ENCODE measurements at regions not wholly inside any gene's neighbourhood (a gene's known extent, or its start where the extent isn't known, plus 50 kb on each side); places are given as distances from the start of the nearest gene placed in this dataset.
A peak's percentile ranks its signal among the peaks of the same experiment; 100 is the strongest.

DNA sequence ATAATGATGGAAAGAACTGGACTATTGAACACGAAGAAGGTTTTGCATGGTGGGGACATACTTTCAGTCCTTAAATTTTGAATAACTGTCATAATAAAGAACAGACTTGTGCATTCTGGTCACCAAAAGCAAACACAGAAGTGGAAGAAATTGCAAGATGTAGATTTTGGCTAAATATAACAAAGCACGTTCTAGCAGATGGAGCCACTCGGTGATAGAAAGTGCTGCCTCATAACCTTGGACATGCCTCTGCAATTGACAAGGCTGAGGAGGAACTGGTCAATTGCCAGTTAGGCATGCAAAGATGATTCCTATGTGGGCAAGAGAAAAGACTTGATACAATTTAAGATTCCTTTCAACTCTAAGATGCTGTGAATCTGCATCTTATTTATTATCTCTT, 244.1 kb upstream of the ZC3H12C start:
- TF ChIP-seq CTCF (IDR thresholded peaks at IDR 0.05) (no peak), EZH2 (IDR thresholded peaks at IDR 0.05) (no peak), EZH2phosphoT487 (IDR thresholded peaks at IDR 0.05) (no peak)
- no peak overlapping the region for H3K27ac ChIP-seq
- H3K9me3 Mint-ChIP-seq, result no peaks in the 10 kb centered on the region
- no peak overlapping the region for H2AFZ ChIP-seq (replicated peaks)
- no peaks in the 10 kb centered on the region for H3K9me3 ChIP-seq (ENCODE audit: low read depth)
- no peaks in the 10 kb centered on the region for H3K36me3 ChIP-seq
- no peak overlapping the region for H3K4me3 Mint-ChIP-seq
- no peaks in the 10 kb centered on the region for H3K36me3 Mint-ChIP-seq
- DNase-seq (ENCODE audit: low spot score), result no peak
- H3K79me2 ChIP-seq (ENCODE audit: low read depth), result no peaks in the 10 kb centered on the region
- no peaks in the 10 kb centered on the region for H4K20me1 ChIP-seq (ENCODE audit: low read depth)
- no peaks in the 10 kb centered on the region for H3K4me1 ChIP-seq
- no peak overlapping the region for H3K4me3 ChIP-seq
- H3F3A ChIP-seq (ENCODE audit: low read depth), result no peaks in the 10 kb centered on the region
- no peak overlapping the region for H3K4me2 ChIP-seq
- H3K27ac Mint-ChIP-seq, result no peak overlapping the region
- no peaks in the 10 kb centered on the region for H3K27me3 ChIP-seq
- no peaks in the 10 kb centered on the region for H3K27me3 Mint-ChIP-seq (ENCODE audit: insufficient read depth, low read depth)
- no peak overlapping the region for H3K9ac ChIP-seq
- peaks cover 23% of the 10 kb centered on the region for H3K4me1 Mint-ChIP-seq

DNA sequence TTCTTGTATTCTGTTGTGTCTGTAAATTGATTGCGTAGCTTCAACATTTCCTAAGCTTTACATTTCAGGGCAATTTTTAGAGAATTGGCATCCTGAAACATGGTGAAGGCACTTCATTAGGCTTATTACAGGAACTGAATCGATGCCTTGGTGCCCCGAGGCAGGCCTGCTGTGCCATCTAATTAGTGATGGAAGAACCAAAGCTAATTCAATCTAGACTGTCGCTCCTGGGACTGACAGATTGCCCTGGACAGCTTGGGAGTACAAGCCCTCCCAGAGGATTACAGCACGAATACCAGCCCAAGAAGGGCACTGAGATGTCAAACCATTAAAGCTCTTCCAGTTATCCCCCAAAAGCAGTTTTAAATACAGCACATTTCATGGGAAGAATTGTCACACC, 243.2 kb upstream of the ZC3H12C start:
- no peak for TF ChIP-seq EZH2 (IDR thresholded peaks at IDR 0.05)
- TF ChIP-seq EZH2phosphoT487 (IDR thresholded peaks at IDR 0.05), result no peak
- no peak for TF ChIP-seq CTCF (IDR thresholded peaks at IDR 0.05)
- DNase-seq (ENCODE audit: low spot score), result peak; percentile 28
- H4K20me1 ChIP-seq (ENCODE audit: low read depth), result no peaks in the 10 kb centered on the region
- no peak overlapping the region for H3K4me3 ChIP-seq
- no peak overlapping the region for H3K9ac ChIP-seq
- Mint-ChIP-seq H3K27ac (no peak overlapping the region), H3K27me3 (ENCODE audit: insufficient read depth, low read depth) (no peaks in the 10 kb centered on the region), H3K36me3 (no peaks in the 10 kb centered on the region), H3K4me3 (no peak overlapping the region), H3K9me3 (peaks cover 2% of the 10 kb centered on the region), H3K4me1 (peaks cover 23% of the 10 kb centered on the region)
- no peaks in the 10 kb centered on the region for H3K36me3 ChIP-seq
- H3K4me2 ChIP-seq, result no peak overlapping the region
- no peaks in the 10 kb centered on the region for H3K4me1 ChIP-seq
- no peak overlapping the region for H2AFZ ChIP-seq (replicated peaks)
- no peaks in the 10 kb centered on the region for H3K79me2 ChIP-seq (ENCODE audit: low read depth)
- H3K27ac ChIP-seq, result no peak overlapping the region
- H3F3A ChIP-seq (ENCODE audit: low read depth), result no peaks in the 10 kb centered on the region
- H3K27me3 ChIP-seq, result no peaks in the 10 kb centered on the region
- no peaks in the 10 kb centered on the region for H3K9me3 ChIP-seq (ENCODE audit: low read depth)

DNA sequence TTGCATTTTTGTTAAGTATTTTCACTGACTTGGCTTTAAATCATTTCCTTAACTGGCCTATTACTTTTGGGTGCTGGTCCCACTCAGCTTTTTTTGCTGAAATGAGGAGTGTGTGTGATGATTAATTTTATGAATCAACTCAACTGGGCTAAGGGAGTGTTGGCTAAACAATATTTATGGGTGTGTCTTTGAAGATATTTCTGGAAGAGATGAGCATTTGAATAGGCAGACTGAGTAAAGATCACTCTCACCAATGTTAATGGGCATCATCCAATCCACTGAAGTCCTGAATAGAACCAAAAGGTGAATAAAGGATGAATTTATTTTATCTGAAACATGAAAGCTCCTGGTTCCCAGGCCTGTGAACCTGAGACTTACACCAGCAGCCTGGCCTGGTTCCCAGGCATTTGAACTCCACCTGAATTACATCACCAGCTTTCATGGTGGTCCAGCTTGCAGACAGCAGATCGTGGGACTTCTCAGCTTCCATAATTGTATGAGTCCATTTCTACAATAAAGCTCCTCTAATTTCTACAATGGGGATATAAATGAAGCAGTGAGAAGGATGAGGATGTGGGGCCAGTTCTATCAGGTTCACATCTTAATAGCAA, 241.3 kb upstream of the ZC3H12C start:
- H3K4me1 ChIP-seq, result no peaks in the 10 kb centered on the region
- no peaks in the 10 kb centered on the region for H3K36me3 ChIP-seq
- Mint-ChIP-seq H3K27me3 (ENCODE audit: insufficient read depth, low read depth) (no peaks in the 10 kb centered on the region), H3K4me1 (peaks cover 13% of the 10 kb centered on the region), H3K4me3 (no peak overlapping the region), H3K36me3 (no peaks in the 10 kb centered on the region), H3K27ac (no peak overlapping the region), H3K9me3 (peaks cover 5% of the 10 kb centered on the region)
- H3K27me3 ChIP-seq, result no peaks in the 10 kb centered on the region
- H2AFZ ChIP-seq (replicated peaks), result no peak overlapping the region
- H3K4me2 ChIP-seq, result no peak overlapping the region
- no peaks in the 10 kb centered on the region for H3K79me2 ChIP-seq (ENCODE audit: low read depth)
- H3K27ac ChIP-seq, result no peak overlapping the region
- H4K20me1 ChIP-seq (ENCODE audit: low read depth), result no peaks in the 10 kb centered on the region
- no peaks in the 10 kb centered on the region for H3K9me3 ChIP-seq (ENCODE audit: low read depth)
- TF ChIP-seq CTCF (IDR thresholded peaks at IDR 0.05), result no peak
- TF ChIP-seq EZH2phosphoT487 (IDR thresholded peaks at IDR 0.05), result no peak
- no peak for TF ChIP-seq EZH2 (IDR thresholded peaks at IDR 0.05)
- H3F3A ChIP-seq (ENCODE audit: low read depth), result no peaks in the 10 kb centered on the region
- H3K4me3 ChIP-seq, result no peak overlapping the region
- no peak for DNase-seq (ENCODE audit: low spot score)
- H3K9ac ChIP-seq, result no peak overlapping the region
